ENCODE measurements at regions not wholly inside any gene's neighbourhood (a gene's known extent, or its start where the extent isn't known, plus 50 kb on each side); places are given as distances from the start of the nearest gene placed in this dataset.
"Not testable (repeated sequence)": the region's sequence is repeated elsewhere in the genome, so short reads cannot be mapped to it uniquely, and the experiment has no call there.

GRCh38 chr2:215868846-215869543, 144.4 kb downstream of the MREG start:
- no peaks in the 10 kb centered on the region for H3K9me3 ChIP-seq (ENCODE audit: control insufficient read depth in 2 of 2, insufficient read depth in 1 of 2, low read length in 1 of 2)
- 84% methylated on average over 4 of the region's 4 CpGs for WGBS
- H3K27ac ChIP-seq (ENCODE audit: low read depth in 1 of 2, low read length in 1 of 2) = no peak overlapping the region
- no peaks in the 10 kb centered on the region for H3K27me3 ChIP-seq (ENCODE audit: control insufficient read depth in 2 of 2, insufficient read depth in 1 of 2, low read length in 1 of 2)
- H3K4me3 ChIP-seq (ENCODE audit: low read length in 2 of 2) = no peak overlapping the region
- H3K4me1 ChIP-seq (ENCODE audit: control insufficient read depth in 2 of 2, insufficient read depth in 2 of 2, low read length in 2 of 2) = no peaks in the 10 kb centered on the region
- H3K36me3 ChIP-seq (ENCODE audit: control insufficient read depth in 2 of 2, insufficient read depth in 2 of 2, low read length in 1 of 2) = no peaks in the 10 kb centered on the region
- DNase-seq (ENCODE audit: low read depth in 6 of 9, low spot score in 9 of 9) = no peak

GRCh38 chr2:215866606-215867005, 146.7 kb downstream of the MREG start:
- H3K36me3 ChIP-seq (ENCODE audit: control insufficient read depth in 2 of 2, insufficient read depth in 2 of 2, low read length in 1 of 2) = no peaks in the 10 kb centered on the region
- no peaks in the 10 kb centered on the region for H3K27me3 ChIP-seq (ENCODE audit: control insufficient read depth in 2 of 2, insufficient read depth in 1 of 2, low read length in 1 of 2)
- H3K4me1 ChIP-seq (ENCODE audit: control insufficient read depth in 2 of 2, insufficient read depth in 2 of 2, low read length in 2 of 2) = no peaks in the 10 kb centered on the region
- no peak overlapping the region for H3K27ac ChIP-seq (ENCODE audit: low read depth in 1 of 2, low read length in 1 of 2)
- no peak for DNase-seq (ENCODE audit: low read depth in 6 of 9, low spot score in 9 of 9)
- H3K9me3 ChIP-seq (ENCODE audit: control insufficient read depth in 2 of 2, insufficient read depth in 1 of 2, low read length in 1 of 2) = no peaks in the 10 kb centered on the region
- 73% methylated on average over 2 of the region's 2 CpGs for WGBS
- no peak overlapping the region for H3K4me3 ChIP-seq (ENCODE audit: low read length in 2 of 2)

- Histone ChIP-seq H3K4me1 (ENCODE audit: control insufficient read depth in 2 of 2, insufficient read depth in 2 of 2, low read length in 2 of 2) (no peaks in the 10 kb centered on the region), H3K9me3 (ENCODE audit: control insufficient read depth in 2 of 2, insufficient read depth in 1 of 2, low read length in 1 of 2) (no peaks in the 10 kb centered on the region), H3K4me3 (ENCODE audit: low read length in 2 of 2) (no peak overlapping the region), H3K27me3 (ENCODE audit: control insufficient read depth in 2 of 2, insufficient read depth in 1 of 2, low read length in 1 of 2) (no peaks in the 10 kb centered on the region), H3K27ac (ENCODE audit: low read depth in 1 of 2, low read length in 1 of 2) (no peak overlapping the region), H3K36me3 (ENCODE audit: control insufficient read depth in 2 of 2, insufficient read depth in 2 of 2, low read length in 1 of 2) (no peaks in the 10 kb centered on the region)
- no peak for DNase-seq (ENCODE audit: low read depth in 6 of 9, low spot score in 9 of 9)
- 89% methylated on average over 2 of the region's 2 CpGs for WGBS
Measured at GRCh38 chr2:215863687-215864086, 149.7 kb downstream of the MREG start.

- DNase-seq (ENCODE audit: low read depth in 6 of 9, low spot score in 9 of 9) = no peak
- 98% methylated on average over 3 of the region's 3 CpGs for WGBS
Measured at GRCh38 chr2:215862351-215862771, 151.0 kb downstream of the MREG start.

GRCh38 chr2:215861607-215862350, 151.6 kb downstream of the MREG start:
- no peaks in the 10 kb centered on the region for H3K4me1 ChIP-seq (ENCODE audit: control insufficient read depth in 2 of 2, insufficient read depth in 2 of 2, low read length in 2 of 2)

More at GRCh38 chr2:215862351-215862771, 151.0 kb downstream of the MREG start:
- Histone ChIP-seq H3K4me3 (ENCODE audit: low read length in 2 of 2) (no peak overlapping the region), H3K27me3 (ENCODE audit: control insufficient read depth in 2 of 2, insufficient read depth in 1 of 2, low read length in 1 of 2) (no peaks in the 10 kb centered on the region), H3K36me3 (ENCODE audit: control insufficient read depth in 2 of 2, insufficient read depth in 2 of 2, low read length in 1 of 2) (no peaks in the 10 kb centered on the region), H3K27ac (ENCODE audit: low read depth in 1 of 2, low read length in 1 of 2) (no peak overlapping the region), H3K4me1 (ENCODE audit: control insufficient read depth in 2 of 2, insufficient read depth in 2 of 2, low read length in 2 of 2) (no peaks in the 10 kb centered on the region), H3K9me3 (ENCODE audit: control insufficient read depth in 2 of 2, insufficient read depth in 1 of 2, low read length in 1 of 2) (no peaks in the 10 kb centered on the region)

GRCh38 chr2:215856080-215856479, 157.3 kb downstream of the MREG start:
- H3K4me1 ChIP-seq (ENCODE audit: control insufficient read depth in 2 of 2, insufficient read depth in 2 of 2, low read length in 2 of 2) = no peaks in the 10 kb centered on the region
- WGBS = 92% methylated on average over 2 of the region's 2 CpGs
- no peak overlapping the region for H3K4me3 ChIP-seq (ENCODE audit: low read length in 2 of 2)
- no peaks in the 10 kb centered on the region for H3K36me3 ChIP-seq (ENCODE audit: control insufficient read depth in 2 of 2, insufficient read depth in 2 of 2, low read length in 1 of 2)
- H3K9me3 ChIP-seq (ENCODE audit: control insufficient read depth in 2 of 2, insufficient read depth in 1 of 2, low read length in 1 of 2) = peaks cover 0 to 4% of the 10 kb centered on the region in 2 donors
- H3K27ac ChIP-seq (ENCODE audit: low read depth in 1 of 2, low read length in 1 of 2) = no peak overlapping the region
- no peaks in the 10 kb centered on the region for H3K27me3 ChIP-seq (ENCODE audit: control insufficient read depth in 2 of 2, insufficient read depth in 1 of 2, low read length in 1 of 2)
- no peak for DNase-seq (ENCODE audit: low read depth in 6 of 9, low spot score in 9 of 9)

More at GRCh38 chr2:215861607-215862350, 151.6 kb downstream of the MREG start:
- 97% methylated on average over 5 of the region's 5 CpGs for WGBS
- Histone ChIP-seq H3K27ac (ENCODE audit: low read depth in 1 of 2, low read length in 1 of 2) (no peak overlapping the region), H3K36me3 (ENCODE audit: control insufficient read depth in 2 of 2, insufficient read depth in 2 of 2, low read length in 1 of 2) (no peaks in the 10 kb centered on the region), H3K27me3 (ENCODE audit: control insufficient read depth in 2 of 2, insufficient read depth in 1 of 2, low read length in 1 of 2) (no peaks in the 10 kb centered on the region), H3K4me3 (ENCODE audit: low read length in 2 of 2) (no peak overlapping the region), H3K9me3 (ENCODE audit: control insufficient read depth in 2 of 2, insufficient read depth in 1 of 2, low read length in 1 of 2) (no peaks in the 10 kb centered on the region)
- no peak for DNase-seq (ENCODE audit: low read depth in 6 of 9, low spot score in 9 of 9)

- not testable (repeated sequence) for H3K27me3 ChIP-seq (ENCODE audit: control insufficient read depth in 2 of 2, insufficient read depth in 1 of 2, low read length in 1 of 2); H3K27ac ChIP-seq (ENCODE audit: low read depth in 1 of 2, low read length in 1 of 2); H3K36me3 ChIP-seq (ENCODE audit: control insufficient read depth in 2 of 2, insufficient read depth in 2 of 2, low read length in 1 of 2); H3K4me1 ChIP-seq (ENCODE audit: control insufficient read depth in 2 of 2, insufficient read depth in 2 of 2, low read length in 2 of 2); DNase-seq (ENCODE audit: low read depth in 6 of 9, low spot score in 9 of 9); H3K9me3 ChIP-seq (ENCODE audit: control insufficient read depth in 2 of 2, insufficient read depth in 1 of 2, low read length in 1 of 2); H3K4me3 ChIP-seq (ENCODE audit: low read length in 2 of 2)
- 97% methylated on average over 1 of the region's 1 CpG for whole genome bisulfite sequencing
Measured at GRCh38 chr2:215855308-215855707, 158.0 kb downstream of the MREG start.

- DNase-seq (ENCODE audit: low read depth in 6 of 9, low spot score in 9 of 9) = no peak
- Histone ChIP-seq H3K4me3 (ENCODE audit: low read length in 2 of 2) (no peak overlapping the region), H3K27ac (ENCODE audit: low read depth in 1 of 2, low read length in 1 of 2) (no peak overlapping the region), H3K36me3 (ENCODE audit: control insufficient read depth in 2 of 2, insufficient read depth in 2 of 2, low read length in 1 of 2) (no peaks in the 10 kb centered on the region), H3K27me3 (ENCODE audit: control insufficient read depth in 2 of 2, insufficient read depth in 1 of 2, low read length in 1 of 2) (no peaks in the 10 kb centered on the region), H3K9me3 (ENCODE audit: control insufficient read depth in 2 of 2, insufficient read depth in 1 of 2, low read length in 1 of 2) (peaks cover 0 to 4% of the 10 kb centered on the region in 2 donors), H3K4me1 (ENCODE audit: control insufficient read depth in 2 of 2, insufficient read depth in 2 of 2, low read length in 2 of 2) (no peaks in the 10 kb centered on the region)
- 76% methylated on average over 2 of the region's 2 CpGs for WGBS
Measured at GRCh38 chr2:215854008-215854407, 159.3 kb downstream of the MREG start.

GRCh38 chr2:215851696-215852095, 161.7 kb downstream of the MREG start:
- H3K4me1 ChIP-seq (ENCODE audit: control insufficient read depth in 2 of 2, insufficient read depth in 2 of 2, low read length in 2 of 2) = no peaks in the 10 kb centered on the region
- no peak overlapping the region for H3K27ac ChIP-seq (ENCODE audit: low read depth in 1 of 2, low read length in 1 of 2)
- no peaks in the 10 kb centered on the region for H3K27me3 ChIP-seq (ENCODE audit: control insufficient read depth in 2 of 2, insufficient read depth in 1 of 2, low read length in 1 of 2)
- no peaks in the 10 kb centered on the region for H3K36me3 ChIP-seq (ENCODE audit: control insufficient read depth in 2 of 2, insufficient read depth in 2 of 2, low read length in 1 of 2)
- H3K9me3 ChIP-seq (ENCODE audit: control insufficient read depth in 2 of 2, insufficient read depth in 1 of 2, low read length in 1 of 2) = peaks cover 0 to 4% of the 10 kb centered on the region in 2 donors
- H3K4me3 ChIP-seq (ENCODE audit: low read length in 2 of 2) = no peak overlapping the region
- DNase-seq (ENCODE audit: low read depth in 6 of 9, low spot score in 9 of 9) = no peak

Measured in thymus (tissue), 11 donors.